GM13976 (cell line): ENCODE measurements at regions not wholly inside any gene's neighbourhood (a gene's known extent, or its start where the extent isn't known, plus 50 kb on each side); places are given as distances from the start of the nearest gene placed in this dataset.
"Not testable (repeated sequence)": the region's sequence is repeated elsewhere in the genome, so short reads cannot be mapped to it uniquely, and the experiment has no call there.

Experiments used
- DNase-seq: peaks from one replicate; pipeline ENCODE4 v3.0.0; 2012; ENCODE audit warnings: low spot score
- CTCF ChIP-seq: IDR thresholded peaks from 2 replicates; pipeline ENCODE4 v1.5.1; 2012; ENCODE audit warnings: borderline replicate concordance, mild to moderate bottlenecking; ENCODE audit not compliant: insufficient read depth; ENCODE audit errors: extremely low read depth, missing control alignments, control extremely low read depth
- in situ Hi-C: fragments of 300-500 bp; cut with MboI; formaldehyde crosslinking; loops from one replicate; pipeline ENCODE4 v1.12.0; 2022; ENCODE audit warnings: low sequenced_read_pairs, mixed read lengths, inconsistent platforms; ENCODE audit not compliant: unreplicated experiment

GRCh38 chr7:81002421-81002820, 83.6 kb upstream of the SEMA3C start:
- no peak for TF ChIP-seq CTCF
- in situ Hi-C loops: no loop called here
- no peak for DNase-seq

GRCh38 chr7:80999771-81000170, 80.9 kb upstream of the SEMA3C start:
- no peak for DNase-seq
- in situ Hi-C loops: no loop called here
- TF ChIP-seq CTCF: no peak

- TF ChIP-seq CTCF: no peak
These were observed 80.2 kb upstream of the SEMA3C start for GRCh38 chr7:80999100-80999499.

GRCh38 chr7:80997841-80998240, 79.0 kb upstream of the SEMA3C start:
- DNase-seq: no peak
- in situ Hi-C loops: no loop called here
- no peak for TF ChIP-seq CTCF

More at GRCh38 chr7:80999100-80999499, 80.2 kb upstream of the SEMA3C start:
- no peak for DNase-seq
- in situ Hi-C loops: no loop called here

- DNase-seq, in situ Hi-C loops: not testable (repeated sequence)
These were observed 77.4 kb upstream of the SEMA3C start for GRCh38 chr7:80996236-80996635.

GRCh38 chr7:80991654-80992053, 72.8 kb upstream of the SEMA3C start:
- in situ Hi-C loops: no loop called here
- no peak for TF ChIP-seq CTCF
- no peak for DNase-seq

- no peak for DNase-seq
- in situ Hi-C loops: no loop called here
- TF ChIP-seq CTCF: no peak
These were observed 65.8 kb upstream of the SEMA3C start for GRCh38 chr7:80984619-80985018.

GRCh38 chr7:80981405-80981804, 62.6 kb upstream of the SEMA3C start:
- in situ Hi-C loops: no loop called here
- no peak for DNase-seq
- TF ChIP-seq CTCF: no peak
